ENCODE measurements at regions not wholly inside any gene's neighbourhood (a gene's known extent, or its start where the extent isn't known, plus 50 kb on each side); places are given as distances from the start of the nearest gene placed in this dataset.

DNA sequence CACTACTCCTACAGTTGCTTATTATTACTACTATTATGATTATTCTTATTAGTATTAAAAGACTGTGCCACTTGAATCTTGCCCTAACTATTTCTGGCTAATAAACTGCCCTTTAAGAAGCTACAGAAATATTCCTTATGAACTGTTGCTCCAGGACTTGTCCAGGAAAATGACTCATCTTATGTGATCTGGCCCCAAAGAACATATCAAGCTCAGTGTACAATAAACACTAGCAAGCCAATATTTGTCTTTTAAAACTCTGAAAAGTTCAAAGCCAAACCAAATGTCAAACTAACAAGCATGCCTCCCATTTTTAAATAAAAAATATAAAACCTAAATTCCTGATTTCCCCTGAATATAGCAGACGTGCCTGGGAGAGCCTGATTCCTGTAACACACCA lies 88.7 kb upstream of the SIM2 start:
- TF ChIP-seq, protein P1, sequence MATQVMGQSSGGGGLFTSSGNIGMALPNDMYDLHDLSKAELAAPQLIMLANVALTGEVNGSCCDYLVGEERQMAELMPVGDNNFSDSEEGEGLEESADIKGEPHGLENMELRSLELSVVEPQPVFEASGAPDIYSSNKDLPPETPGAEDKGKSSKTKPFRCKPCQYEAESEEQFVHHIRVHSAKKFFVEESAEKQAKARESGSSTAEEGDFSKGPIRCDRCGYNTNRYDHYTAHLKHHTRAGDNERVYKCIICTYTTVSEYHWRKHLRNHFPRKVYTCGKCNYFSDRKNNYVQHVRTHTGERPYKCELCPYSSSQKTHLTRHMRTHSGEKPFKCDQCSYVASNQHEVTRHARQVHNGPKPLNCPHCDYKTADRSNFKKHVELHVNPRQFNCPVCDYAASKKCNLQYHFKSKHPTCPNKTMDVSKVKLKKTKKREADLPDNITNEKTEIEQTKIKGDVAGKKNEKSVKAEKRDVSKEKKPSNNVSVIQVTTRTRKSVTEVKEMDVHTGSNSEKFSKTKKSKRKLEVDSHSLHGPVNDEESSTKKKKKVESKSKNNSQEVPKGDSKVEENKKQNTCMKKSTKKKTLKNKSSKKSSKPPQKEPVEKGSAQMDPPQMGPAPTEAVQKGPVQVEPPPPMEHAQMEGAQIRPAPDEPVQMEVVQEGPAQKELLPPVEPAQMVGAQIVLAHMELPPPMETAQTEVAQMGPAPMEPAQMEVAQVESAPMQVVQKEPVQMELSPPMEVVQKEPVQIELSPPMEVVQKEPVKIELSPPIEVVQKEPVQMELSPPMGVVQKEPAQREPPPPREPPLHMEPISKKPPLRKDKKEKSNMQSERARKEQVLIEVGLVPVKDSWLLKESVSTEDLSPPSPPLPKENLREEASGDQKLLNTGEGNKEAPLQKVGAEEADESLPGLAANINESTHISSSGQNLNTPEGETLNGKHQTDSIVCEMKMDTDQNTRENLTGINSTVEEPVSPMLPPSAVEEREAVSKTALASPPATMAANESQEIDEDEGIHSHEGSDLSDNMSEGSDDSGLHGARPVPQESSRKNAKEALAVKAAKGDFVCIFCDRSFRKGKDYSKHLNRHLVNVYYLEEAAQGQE (IDR thresholded peaks at IDR 0.05), result no peak
- TF ChIP-seq TAF1 (conservative IDR thresholded peaks at IDR 0.05), result no peak
- TF ChIP-seq, protein P2, sequence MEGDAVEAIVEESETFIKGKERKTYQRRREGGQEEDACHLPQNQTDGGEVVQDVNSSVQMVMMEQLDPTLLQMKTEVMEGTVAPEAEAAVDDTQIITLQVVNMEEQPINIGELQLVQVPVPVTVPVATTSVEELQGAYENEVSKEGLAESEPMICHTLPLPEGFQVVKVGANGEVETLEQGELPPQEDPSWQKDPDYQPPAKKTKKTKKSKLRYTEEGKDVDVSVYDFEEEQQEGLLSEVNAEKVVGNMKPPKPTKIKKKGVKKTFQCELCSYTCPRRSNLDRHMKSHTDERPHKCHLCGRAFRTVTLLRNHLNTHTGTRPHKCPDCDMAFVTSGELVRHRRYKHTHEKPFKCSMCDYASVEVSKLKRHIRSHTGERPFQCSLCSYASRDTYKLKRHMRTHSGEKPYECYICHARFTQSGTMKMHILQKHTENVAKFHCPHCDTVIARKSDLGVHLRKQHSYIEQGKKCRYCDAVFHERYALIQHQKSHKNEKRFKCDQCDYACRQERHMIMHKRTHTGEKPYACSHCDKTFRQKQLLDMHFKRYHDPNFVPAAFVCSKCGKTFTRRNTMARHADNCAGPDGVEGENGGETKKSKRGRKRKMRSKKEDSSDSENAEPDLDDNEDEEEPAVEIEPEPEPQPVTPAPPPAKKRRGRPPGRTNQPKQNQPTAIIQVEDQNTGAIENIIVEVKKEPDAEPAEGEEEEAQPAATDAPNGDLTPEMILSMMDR (IDR thresholded peaks at IDR 0.05; ENCODE audit: low read depth, low read length, missing input control), result no peak
- TF ChIP-seq NR2F2 (IDR thresholded peaks at IDR 0.05), result no peak
- no peak for TF ChIP-seq YY1 (IDR thresholded peaks at IDR 0.05)
- no peak for TF ChIP-seq FOXA1 (IDR thresholded peaks at IDR 0.05)

Data from liver (tissue), 3 donors.